B cell (primary cell): ENCODE measurements at regions not wholly inside any gene's neighbourhood (a gene's known extent, or its start where the extent isn't known, plus 50 kb on each side); places are given as distances from the start of the nearest gene placed in this dataset.

Experiments used
- CTCF ChIP-seq: fragments of 200-600 bp; IDR thresholded peaks from one replicate; pipeline ENCODE4 v1.8.0; 2022; ENCODE audit warnings: antibody characterized with exemption, mild to moderate bottlenecking
- EZH2 ChIP-seq: IDR thresholded peaks from 2 replicates; pipeline ENCODE4 v1.6.1; 2012; ENCODE audit warnings: borderline replicate concordance, low read depth, mild to moderate bottlenecking, moderate library complexity, low read length; ENCODE audit not compliant: insufficient read depth, poor library complexity, severe bottlenecking

GRCh38 chr18:78151948-78152725 lies 827.5 kb upstream of the SALL3 start:
- TF ChIP-seq CTCF, result no peak
- no peak for TF ChIP-seq EZH2
